ENCODE measurements at regions not wholly inside any gene's neighbourhood (a gene's known extent, or its start where the extent isn't known, plus 50 kb on each side); places are given as distances from the start of the nearest gene placed in this dataset.

DNA sequence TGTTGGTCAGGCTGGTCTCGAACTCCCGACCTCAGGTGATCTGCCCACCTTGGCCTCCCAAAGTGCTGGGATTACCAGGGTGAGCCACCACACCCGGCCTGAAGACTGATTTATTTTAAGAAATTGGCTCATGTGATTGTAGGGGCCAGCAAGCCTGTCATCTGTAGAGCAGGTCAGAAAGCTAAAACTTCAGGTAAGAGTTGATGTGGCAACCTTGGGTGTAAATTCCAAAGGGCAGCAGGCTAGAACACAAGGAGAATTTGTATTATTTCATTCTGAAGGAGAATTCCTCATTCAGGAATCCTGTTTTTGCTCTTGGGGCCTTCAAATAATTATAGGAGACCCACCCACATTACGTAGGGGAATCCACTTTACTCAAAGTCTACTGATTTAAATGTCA is 728.7 kb downstream of the LTN1 start:
- Mint-ChIP-seq H3K4me3 (no peak overlapping the region), H3K27me3 (no peaks in the 10 kb centered on the region), H3K4me1 (no peaks in the 10 kb centered on the region), H3K9me3 (no peaks in the 10 kb centered on the region), H3K36me3 (no peaks in the 10 kb centered on the region), H3K27ac (no peak overlapping the region)

DNA sequence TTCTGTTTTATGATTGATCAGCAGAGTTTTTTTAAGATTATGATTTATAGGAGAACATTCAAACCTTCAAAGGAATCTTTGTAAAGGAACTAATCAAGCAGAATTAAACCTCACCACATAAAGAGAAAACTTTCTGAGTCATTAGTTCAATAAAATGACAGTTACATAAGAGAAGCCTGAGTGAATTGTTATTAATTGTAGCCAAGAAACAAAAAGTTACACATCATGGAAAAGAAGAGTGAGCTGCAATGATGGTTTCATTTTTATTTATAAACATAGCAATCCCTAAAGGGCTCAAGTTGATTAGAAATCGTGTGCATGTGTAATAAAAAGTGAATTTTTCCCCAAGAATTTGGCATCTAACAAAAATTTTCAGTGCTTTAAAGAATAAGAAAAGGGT is 731.4 kb downstream of the LTN1 start:
- Mint-ChIP-seq H3K27ac (no peak overlapping the region), H3K9me3 (no peaks in the 10 kb centered on the region), H3K4me1 (no peaks in the 10 kb centered on the region), H3K27me3 (no peaks in the 10 kb centered on the region), H3K4me3 (no peak overlapping the region), H3K36me3 (no peaks in the 10 kb centered on the region)

DNA sequence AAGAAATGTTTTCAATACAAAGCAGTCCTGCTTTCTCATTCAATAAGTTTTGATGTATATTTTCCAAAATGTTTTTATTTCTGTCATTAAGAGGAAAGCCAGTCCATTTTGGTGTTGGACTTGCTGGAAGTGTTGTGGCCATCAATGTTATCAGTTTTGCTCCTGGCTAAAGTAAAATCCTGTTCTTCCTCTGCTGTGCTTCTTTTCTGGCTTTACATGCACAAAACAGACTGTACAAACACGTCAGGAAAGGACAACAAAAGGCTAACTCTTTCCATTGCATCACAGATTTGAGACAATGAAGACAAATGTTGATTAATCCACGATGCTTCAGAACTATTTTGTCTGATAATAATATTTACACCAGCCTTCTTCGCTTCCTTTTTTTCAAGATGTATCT is 735.4 kb downstream of the LTN1 start:
- no peak overlapping the region for H3K27ac Mint-ChIP-seq
- no peaks in the 10 kb centered on the region for H3K4me1 Mint-ChIP-seq
- no peaks in the 10 kb centered on the region for H3K36me3 Mint-ChIP-seq
- no peaks in the 10 kb centered on the region for H3K27me3 Mint-ChIP-seq
- no peak overlapping the region for H3K4me3 Mint-ChIP-seq
- H3K9me3 Mint-ChIP-seq, result no peaks in the 10 kb centered on the region

DNA sequence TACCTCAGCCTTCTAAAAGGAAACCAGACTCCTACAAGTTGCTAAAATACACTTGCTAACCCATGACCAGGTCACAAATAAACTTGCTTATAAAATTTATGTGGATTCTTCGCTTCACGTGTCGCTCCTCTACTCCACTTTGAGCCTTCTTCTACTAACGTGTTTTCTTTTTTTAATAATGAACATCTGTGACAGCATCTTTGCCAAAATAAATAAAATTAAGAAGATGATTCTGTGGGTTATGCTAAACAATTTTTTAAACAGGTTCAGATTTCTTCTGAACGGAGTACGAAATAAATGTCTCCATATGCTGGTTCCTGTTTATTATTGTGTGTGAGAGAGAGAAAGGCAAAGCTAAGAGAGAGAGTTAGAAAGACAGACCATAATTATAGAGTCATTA is 735.8 kb downstream of the LTN1 start:
- Mint-ChIP-seq H3K36me3 (no peaks in the 10 kb centered on the region), H3K4me3 (no peak overlapping the region), H3K27me3 (no peaks in the 10 kb centered on the region), H3K27ac (no peak overlapping the region), H3K4me1 (no peaks in the 10 kb centered on the region), H3K9me3 (no peaks in the 10 kb centered on the region)

DNA sequence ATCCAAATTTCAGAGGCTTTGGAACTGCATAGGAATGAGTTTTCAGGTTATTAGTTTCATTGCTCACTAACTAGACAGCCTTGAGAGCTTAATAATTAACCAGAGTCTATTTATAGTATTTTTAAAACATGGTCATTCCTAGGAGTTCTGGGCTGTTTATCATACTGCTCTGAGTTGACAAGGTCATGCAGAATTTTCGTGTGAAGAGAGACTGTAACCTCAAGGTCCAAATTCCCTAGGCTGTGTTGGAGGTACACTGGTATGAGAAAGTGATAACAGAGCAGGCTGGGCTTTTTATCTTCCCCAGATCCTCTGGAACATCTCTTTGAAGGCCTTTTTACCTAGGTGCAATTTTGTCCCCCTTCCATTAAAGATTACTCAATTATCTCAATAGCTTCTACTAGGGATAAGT is 736.3 kb downstream of the LTN1 start:
- Mint-ChIP-seq H3K27me3 (no peaks in the 10 kb centered on the region), H3K4me3 (no peak overlapping the region), H3K9me3 (no peaks in the 10 kb centered on the region)

DNA sequence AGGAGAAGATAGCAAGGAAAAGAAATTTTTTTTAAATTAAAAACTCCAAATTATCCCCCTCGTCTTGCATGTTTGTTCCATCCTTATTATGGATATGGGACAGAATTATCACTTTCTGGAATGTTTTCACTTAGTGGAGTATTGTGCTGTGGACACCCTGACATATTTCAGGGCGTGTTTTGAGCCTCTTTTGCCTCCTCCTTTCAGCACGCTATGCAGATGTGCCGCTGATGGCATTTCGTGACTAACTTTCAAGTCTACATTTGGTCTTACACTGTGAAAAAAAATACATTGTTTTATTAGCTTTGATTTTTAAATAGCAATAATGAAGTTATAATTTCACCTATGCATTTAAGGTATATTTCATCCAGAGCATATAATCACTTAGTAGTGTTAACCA is 738.7 kb downstream of the LTN1 start:
- no peak overlapping the region for H3K27ac Mint-ChIP-seq
- H3K9me3 Mint-ChIP-seq, result no peaks in the 10 kb centered on the region
- no peaks in the 10 kb centered on the region for H3K36me3 Mint-ChIP-seq
- H3K4me1 Mint-ChIP-seq, result no peaks in the 10 kb centered on the region
- H3K4me3 Mint-ChIP-seq, result no peak overlapping the region
- no peaks in the 10 kb centered on the region for H3K27me3 Mint-ChIP-seq

More for the DNA sequence above, 736.3 kb downstream of the LTN1 start:
- Mint-ChIP-seq H3K4me1 (no peaks in the 10 kb centered on the region), H3K27ac (no peak overlapping the region), H3K36me3 (no peaks in the 10 kb centered on the region)

DNA sequence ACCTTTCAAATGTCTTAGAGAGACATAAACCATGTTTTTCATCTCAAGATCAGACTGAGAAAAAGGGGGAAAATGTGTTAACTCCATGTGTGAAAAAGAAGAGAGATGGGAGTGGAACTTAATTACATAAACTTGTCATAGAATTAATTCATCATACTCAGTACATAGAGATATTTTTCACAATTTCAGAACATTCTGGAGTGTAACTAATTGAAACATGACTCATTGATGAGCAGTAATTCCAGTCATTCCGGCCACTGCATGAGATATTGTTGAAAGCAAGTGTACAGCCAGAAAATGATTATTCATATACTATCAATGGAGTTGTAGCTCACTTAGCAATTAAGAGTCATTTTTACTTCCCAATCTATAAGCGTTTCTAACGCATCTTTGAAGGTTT is 739.3 kb downstream of the LTN1 start:
- H3K36me3 Mint-ChIP-seq, result no peaks in the 10 kb centered on the region
- H3K27me3 Mint-ChIP-seq, result no peaks in the 10 kb centered on the region

DNA sequence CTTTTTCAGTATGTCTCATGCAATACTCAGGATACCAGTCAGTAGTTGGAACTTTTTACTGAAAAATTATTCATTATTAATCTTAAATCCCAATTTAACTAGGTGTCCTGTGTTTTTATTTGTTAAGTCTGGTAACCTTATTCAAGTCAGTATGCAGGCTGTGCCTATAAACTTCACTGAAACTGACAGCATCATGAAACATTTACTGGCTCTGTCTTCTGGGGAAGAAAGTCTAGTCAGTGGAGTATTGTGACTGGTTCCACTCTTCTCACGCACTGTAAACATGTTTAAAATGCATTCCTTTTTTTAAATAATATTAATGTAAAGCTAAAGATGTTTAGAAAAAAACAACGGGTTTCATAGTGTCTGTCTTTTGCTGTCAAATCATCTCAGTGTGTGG is 739.7 kb downstream of the LTN1 start:
- Mint-ChIP-seq H3K27me3 (no peaks in the 10 kb centered on the region), H3K4me1 (no peaks in the 10 kb centered on the region), H3K27ac (no peak overlapping the region), H3K9me3 (no peaks in the 10 kb centered on the region), H3K4me3 (no peak overlapping the region), H3K36me3 (no peaks in the 10 kb centered on the region)

More for the DNA sequence above, 739.3 kb downstream of the LTN1 start:
- no peak overlapping the region for H3K27ac Mint-ChIP-seq
- H3K4me3 Mint-ChIP-seq, result no peak overlapping the region
- H3K9me3 Mint-ChIP-seq, result no peaks in the 10 kb centered on the region
- H3K4me1 Mint-ChIP-seq, result no peaks in the 10 kb centered on the region

DNA sequence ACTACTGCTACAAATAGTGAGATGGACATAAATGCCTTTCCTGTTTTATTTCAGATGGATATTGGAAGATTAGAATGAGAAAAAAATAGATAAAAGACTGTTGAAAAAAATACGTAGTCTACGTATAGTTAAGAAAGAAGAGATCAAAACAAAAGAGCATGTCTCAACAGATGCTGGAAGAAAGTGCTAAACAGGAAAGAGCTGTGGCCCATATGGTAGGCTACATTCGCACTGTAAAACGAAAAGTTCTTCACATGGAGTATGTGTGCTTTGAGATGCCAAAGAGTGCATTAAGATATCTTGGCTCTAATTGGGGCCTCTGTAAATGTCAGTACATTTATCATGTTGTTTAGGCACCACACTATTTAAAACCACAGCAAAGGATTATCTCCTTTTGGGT is 741.7 kb downstream of the LTN1 start:
- Mint-ChIP-seq H3K4me3 (no peak overlapping the region), H3K36me3 (no peaks in the 10 kb centered on the region), H3K27me3 (no peaks in the 10 kb centered on the region), H3K9me3 (no peaks in the 10 kb centered on the region), H3K27ac (no peak overlapping the region), H3K4me1 (no peaks in the 10 kb centered on the region)

DNA sequence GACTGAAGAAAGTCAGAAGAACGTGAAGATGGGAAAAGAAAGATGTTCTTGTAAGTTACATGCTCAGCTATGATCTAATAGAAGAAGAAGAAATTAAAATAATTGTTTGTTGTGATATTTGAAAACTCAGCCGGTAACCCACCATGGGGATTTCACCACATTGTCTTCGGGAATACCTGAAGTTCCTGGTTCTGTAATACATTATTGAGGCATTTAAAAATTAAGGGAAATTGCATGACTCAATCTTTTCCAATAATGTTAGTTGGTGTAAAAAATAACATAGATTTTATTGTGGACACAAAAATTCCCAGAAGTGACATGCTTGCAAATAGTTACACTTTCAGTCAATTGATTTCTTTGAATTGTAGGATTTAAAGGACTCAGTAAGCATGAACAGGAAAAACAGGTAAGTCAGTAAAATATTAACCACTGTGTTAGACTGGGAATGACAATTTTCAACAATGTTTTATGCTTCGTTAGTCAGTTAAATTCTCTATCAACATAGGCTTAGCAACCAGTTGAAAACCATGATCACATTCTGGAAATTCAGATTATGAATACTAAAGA is 745.1 kb downstream of the LTN1 start:
- Mint-ChIP-seq H3K36me3 (no peaks in the 10 kb centered on the region), H3K27ac (no peak overlapping the region), H3K9me3 (no peaks in the 10 kb centered on the region), H3K27me3 (no peaks in the 10 kb centered on the region), H3K4me1 (no peaks in the 10 kb centered on the region), H3K4me3 (no peak overlapping the region)

DNA sequence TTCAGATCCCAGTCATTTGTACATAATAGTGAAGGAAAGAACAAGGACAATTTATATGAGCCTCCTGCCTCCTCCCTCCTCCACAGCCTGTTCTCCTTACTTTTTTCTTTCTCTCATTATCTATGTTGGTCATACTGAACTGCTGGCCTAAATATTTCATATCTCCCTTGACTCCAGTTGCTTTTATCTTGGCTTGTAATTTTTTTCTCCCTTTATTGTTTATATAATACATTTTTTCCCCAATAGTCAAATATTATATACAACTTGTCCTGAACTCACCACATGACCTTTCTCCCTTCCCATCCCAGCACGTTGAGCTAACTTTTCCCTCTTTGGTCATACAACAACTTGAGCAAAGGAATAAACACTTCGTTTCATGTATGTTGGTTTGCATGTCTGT is 752.1 kb downstream of the LTN1 start:
- Mint-ChIP-seq H3K36me3 (no peaks in the 10 kb centered on the region), H3K4me3 (no peak overlapping the region), H3K4me1 (no peaks in the 10 kb centered on the region), H3K27me3 (no peaks in the 10 kb centered on the region), H3K9me3 (no peaks in the 10 kb centered on the region), H3K27ac (no peak overlapping the region)

DNA sequence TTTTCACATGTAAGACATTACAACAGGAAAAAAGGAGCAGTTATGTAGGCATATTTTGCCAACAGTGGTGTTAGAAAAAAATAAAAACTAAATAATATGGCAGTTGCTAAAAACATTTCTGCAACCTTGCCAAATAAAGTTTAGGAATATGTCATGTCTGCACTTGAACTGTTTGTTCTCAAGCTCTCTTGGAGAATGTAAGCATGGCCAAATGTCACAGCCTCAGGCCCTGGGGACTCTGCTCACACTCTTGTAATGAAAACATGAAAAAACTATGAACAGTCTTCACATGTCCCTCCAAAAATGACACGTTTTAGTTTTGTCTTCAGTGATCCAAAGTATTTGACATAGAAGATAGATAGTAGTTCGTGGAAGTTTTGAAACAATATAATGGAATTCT is 753.3 kb downstream of the LTN1 start:
- Mint-ChIP-seq H3K27me3 (no peaks in the 10 kb centered on the region), H3K4me1 (no peaks in the 10 kb centered on the region), H3K4me3 (no peak overlapping the region), H3K27ac (no peak overlapping the region), H3K36me3 (no peaks in the 10 kb centered on the region), H3K9me3 (no peaks in the 10 kb centered on the region)

DNA sequence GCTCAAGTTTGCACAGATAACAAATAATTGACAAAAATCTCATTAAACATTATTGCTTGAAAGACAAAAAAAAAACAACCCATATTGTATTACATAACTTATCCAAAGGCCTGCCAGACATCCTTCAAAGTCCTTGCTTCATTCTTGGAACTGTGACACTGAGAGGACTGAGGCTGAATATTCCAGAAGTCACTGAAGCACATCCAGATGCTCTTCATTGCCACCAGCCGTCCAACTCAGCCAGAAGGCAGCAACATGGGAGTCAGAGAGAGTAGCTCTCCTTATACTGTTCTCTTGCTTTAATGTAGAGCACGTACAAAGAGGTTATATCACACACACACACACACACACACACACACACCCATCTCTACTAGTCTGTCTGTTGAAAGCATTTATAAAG is 755.0 kb downstream of the LTN1 start:
- Mint-ChIP-seq H3K36me3 (no peaks in the 10 kb centered on the region), H3K9me3 (no peaks in the 10 kb centered on the region), H3K4me3 (no peak overlapping the region), H3K4me1 (no peaks in the 10 kb centered on the region), H3K27ac (no peak overlapping the region), H3K27me3 (no peaks in the 10 kb centered on the region)

DNA sequence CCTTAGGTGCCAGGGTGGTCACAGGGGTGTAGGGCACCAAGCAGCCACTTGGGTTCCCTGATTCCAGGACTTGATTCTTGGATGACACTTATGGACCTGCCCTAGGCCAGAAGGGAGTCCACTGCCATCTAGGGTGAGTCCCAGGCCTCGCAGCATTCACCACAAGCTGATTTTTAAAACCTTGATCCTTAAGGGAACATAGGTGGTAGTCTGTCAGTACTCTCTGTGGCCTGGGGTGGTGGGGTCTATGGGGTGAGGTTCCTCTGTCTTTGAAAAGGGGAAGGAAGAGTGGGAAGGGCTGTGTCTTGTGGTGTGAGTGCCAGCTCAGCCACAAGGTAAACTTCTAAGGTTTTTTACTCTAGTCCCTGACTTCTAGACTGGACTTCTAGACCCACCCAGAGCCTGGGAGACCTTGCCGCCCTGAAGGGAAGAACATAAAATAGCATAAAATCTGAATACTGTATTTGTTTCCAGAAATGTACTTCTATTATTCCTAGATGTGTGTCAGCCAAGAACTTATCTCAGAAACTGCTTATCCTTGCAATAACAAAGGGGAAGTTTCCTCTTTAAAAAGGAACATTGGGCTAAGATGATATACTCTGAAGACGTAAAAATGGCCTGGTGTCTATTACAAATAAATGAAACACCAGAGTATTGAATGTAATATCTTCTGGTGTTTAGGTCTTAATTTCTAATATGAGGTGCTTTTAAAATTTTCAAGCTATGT is 757.3 kb downstream of the LTN1 start:
- H3K4me1 Mint-ChIP-seq, result no peaks in the 10 kb centered on the region
- H3K9me3 Mint-ChIP-seq, result no peaks in the 10 kb centered on the region
- no peak overlapping the region for H3K4me3 Mint-ChIP-seq
- no peaks in the 10 kb centered on the region for H3K27me3 Mint-ChIP-seq
- no peak overlapping the region for H3K27ac Mint-ChIP-seq
- no peaks in the 10 kb centered on the region for H3K36me3 Mint-ChIP-seq

DNA sequence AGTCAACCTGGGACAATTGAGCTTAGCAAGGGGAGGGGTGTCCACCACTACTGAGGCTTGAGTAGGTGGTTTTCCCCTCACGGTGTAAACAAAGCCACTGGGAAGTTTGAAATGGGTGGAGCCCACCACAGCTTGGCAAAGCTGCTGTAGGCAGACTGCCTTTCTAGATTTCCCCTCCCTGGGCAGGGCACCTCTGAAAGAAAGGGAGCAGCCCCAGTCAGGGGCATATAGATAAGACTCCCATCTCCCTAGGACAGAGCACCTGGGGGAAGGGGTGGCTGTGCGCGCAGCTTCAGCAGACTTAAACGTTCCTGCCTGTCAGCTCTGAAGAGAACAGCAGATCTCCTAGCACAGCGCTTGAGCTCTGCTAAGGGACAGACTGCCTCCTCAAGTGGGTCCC is 758.4 kb downstream of the LTN1 start:
- Mint-ChIP-seq H3K4me1 (no peaks in the 10 kb centered on the region), H3K4me3 (no peak overlapping the region), H3K27me3 (no peaks in the 10 kb centered on the region)

DNA sequence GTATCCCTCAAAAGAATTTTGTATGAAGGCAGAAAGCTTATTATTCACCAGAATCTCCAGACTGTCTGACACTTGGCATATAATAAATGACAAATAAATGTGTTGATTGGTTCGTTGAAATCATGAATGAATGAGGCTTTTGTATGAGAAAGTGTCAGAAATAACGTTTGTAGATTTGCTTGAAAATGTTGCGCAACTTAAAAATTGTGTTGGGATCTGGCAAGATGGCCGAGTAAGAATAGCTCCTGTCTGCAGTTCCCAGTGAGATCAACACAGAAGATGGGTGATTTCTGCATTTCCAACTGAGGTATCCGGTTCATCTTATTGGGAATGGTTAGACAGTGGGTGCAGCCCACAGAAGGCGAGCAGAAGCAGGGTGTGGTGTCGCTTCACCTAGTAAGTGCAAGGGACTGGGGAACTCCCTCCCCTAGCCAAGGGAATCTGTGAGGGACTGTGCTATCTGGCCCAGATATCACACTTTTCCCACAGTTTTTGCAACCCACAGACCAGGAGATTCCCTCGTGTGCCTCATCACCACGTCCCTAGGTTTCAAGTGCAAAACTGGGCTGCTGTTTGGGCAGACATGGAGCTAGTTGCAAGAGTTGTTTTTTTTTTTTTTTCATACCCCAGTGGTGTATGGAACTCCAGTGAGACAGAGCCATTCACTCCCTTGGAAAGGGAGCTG is 759.0 kb downstream of the LTN1 start:
- no peak overlapping the region for H3K27ac Mint-ChIP-seq

More for the DNA sequence above, 758.4 kb downstream of the LTN1 start:
- H3K36me3 Mint-ChIP-seq, result no peaks in the 10 kb centered on the region
- no peak overlapping the region for H3K27ac Mint-ChIP-seq
- no peaks in the 10 kb centered on the region for H3K9me3 Mint-ChIP-seq

More for the DNA sequence above, 759.0 kb downstream of the LTN1 start:
- H3K4me1 Mint-ChIP-seq, result no peaks in the 10 kb centered on the region
- H3K9me3 Mint-ChIP-seq, result no peaks in the 10 kb centered on the region
- no peaks in the 10 kb centered on the region for H3K27me3 Mint-ChIP-seq
- H3K4me3 Mint-ChIP-seq, result no peak overlapping the region
- no peaks in the 10 kb centered on the region for H3K36me3 Mint-ChIP-seq

All from activated naive CD4-positive, alpha-beta T cell treated with anti-CD3 and anti-CD28 coated beads, Interleukin-2, amount 50 U/mL, for 24 hours (primary cell).